Upper lobe of left lung (tissue), 6 donors: ENCODE measurements at regions not wholly inside any gene's neighbourhood (a gene's known extent, or its start where the extent isn't known, plus 50 kb on each side); places are given as distances from the start of the nearest gene placed in this dataset.

Experiments
- ATAC-seq, 2 donors: fragments of 200-7000 bp; cut with Tn5 transposase; one replicate each; pipeline ENCODE4 v1.9.1; 2022; ENCODE audit warnings: mild to moderate bottlenecking in 2 of 2, moderate library complexity in 2 of 2; ENCODE audit not compliant: low FRiP score in 2 of 2
- DNase-seq, 2 donors: peaks; one replicate each; pipeline ENCODE4 v3.0.0-alpha.2; 2019 to 2020
- H3K27ac ChIP-seq, 4 donors: fragments of 200-600 bp; sonication (generic); one replicate each; pipeline ENCODE4 v1.5.1; 2016 to 2019
- H3K27me3 ChIP-seq, 4 donors: fragments of 200-600 bp; sonication (generic); one replicate each; pipeline ENCODE4 v1.5.1; 2017 to 2019
- H3K36me3 ChIP-seq, 4 donors: fragments of 200-600 bp; sonication (generic); one replicate each; pipeline ENCODE4 v1.5.1; 2016 to 2019
- H3K4me1 ChIP-seq, 4 donors: fragments of 200-600 bp; sonication (generic); one replicate each; pipeline ENCODE4 v1.5.1; 2018 to 2019
- H3K4me3 ChIP-seq, 4 donors: fragments of 200-600 bp; sonication (generic); one replicate each; pipeline ENCODE4 v1.5.1; 2017 to 2019; ENCODE audit warnings: mild to moderate bottlenecking in 2 of 4, moderate library complexity in 1 of 4
- H3K9me3 ChIP-seq, 4 donors: fragments of 200-600 bp; sonication (generic); one replicate each; pipeline ENCODE4 v1.5.1; 2018 to 2019
- EP300 ChIP-seq, 4 donors: sonication (generic); formaldehyde crosslinking; IDR thresholded peaks; one replicate each; pipeline ENCODE4 v1.5.1; 2017; ENCODE audit warnings: antibody characterized with exemption in 4 of 4, control low read depth in 2 of 4
- POLR2A ChIP-seq, 4 donors: fragments of 450-650 bp; IDR thresholded peaks; one replicate each; pipeline ENCODE4 v1.5.1; 2016 to 2017; ENCODE audit warnings: antibody characterized with exemption in 4 of 4, mild to moderate bottlenecking in 2 of 4
- POLR2AphosphoS5 ChIP-seq, 2 donors: sonication (generic); formaldehyde crosslinking; IDR thresholded peaks; one replicate each; pipeline ENCODE4 v1.5.1; 2017; ENCODE audit warnings: antibody characterized with exemption in 2 of 2
- whole genome bisulfite sequencing, 2 donors: methylation state at CpG; one replicate each; pipeline ENCODE4 v1.1.5; 2017 to 2018; 5-methylcytosine and 5-hydroxymethylcytosine counted together
- small RNA-seq, 4 donors: library from RNA; depleted of rRNA; stranded (forward); fragments of <200 nt; gene quantifications; one replicate each; pipeline ENCODE3, GENCODE V24; 2016
- TF ChIP-seq, protein P1 (sequence below), 6 experiments: fragments of 450-650 bp in 4 of 6; fragments of 200-600 bp in 2 of 6; sonication (generic) in 2 of 6; IDR thresholded peaks; one replicate each; pipeline ENCODE4 v1.5.1; 2016 to 2019; ENCODE audit warnings: antibody characterized with exemption in 6 of 6
- donor health status: DM: no; HTN: no; CAD: no; lungs with moderate emphysema.
- donor health status: DM: no; HTN: yes; CAD: no; lungs with severe emphysema.

DNA sequence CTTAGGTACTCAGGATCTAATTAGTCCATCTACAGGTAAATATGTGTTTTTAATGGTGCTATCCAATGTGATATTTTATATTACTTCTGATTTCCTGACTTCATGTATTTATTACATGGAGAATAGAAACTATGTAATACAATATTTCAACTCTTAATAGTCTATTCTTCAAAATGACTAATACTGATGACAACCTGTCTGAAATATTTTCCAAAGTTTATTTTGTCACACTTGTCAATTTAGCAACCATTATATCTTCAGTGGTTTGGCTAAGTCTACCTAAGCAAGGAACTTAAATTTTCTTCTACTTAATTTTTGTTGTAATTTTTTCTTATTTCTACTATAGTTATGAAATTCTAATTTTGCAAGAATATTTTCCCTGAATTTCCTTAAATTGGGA lies 55.0 kb upstream of the CNTN5 start:
- no peaks in the 10 kb centered on the region for H3K4me1 ChIP-seq
- no peak for ATAC-seq
- no peak overlapping the region for H3K4me3 ChIP-seq
- H3K27me3 ChIP-seq, result no peaks in the 10 kb centered on the region
- no peak for DNase-seq
- H3K9me3 ChIP-seq, result no peaks in the 10 kb centered on the region
- no peak overlapping the region for H3K27ac ChIP-seq
- TF ChIP-seq EP300 (IDR thresholded peaks at IDR 0.05), result no peak
- no peak for TF ChIP-seq POLR2A (IDR thresholded peaks at IDR 0.05)
- TF ChIP-seq, protein P1, sequence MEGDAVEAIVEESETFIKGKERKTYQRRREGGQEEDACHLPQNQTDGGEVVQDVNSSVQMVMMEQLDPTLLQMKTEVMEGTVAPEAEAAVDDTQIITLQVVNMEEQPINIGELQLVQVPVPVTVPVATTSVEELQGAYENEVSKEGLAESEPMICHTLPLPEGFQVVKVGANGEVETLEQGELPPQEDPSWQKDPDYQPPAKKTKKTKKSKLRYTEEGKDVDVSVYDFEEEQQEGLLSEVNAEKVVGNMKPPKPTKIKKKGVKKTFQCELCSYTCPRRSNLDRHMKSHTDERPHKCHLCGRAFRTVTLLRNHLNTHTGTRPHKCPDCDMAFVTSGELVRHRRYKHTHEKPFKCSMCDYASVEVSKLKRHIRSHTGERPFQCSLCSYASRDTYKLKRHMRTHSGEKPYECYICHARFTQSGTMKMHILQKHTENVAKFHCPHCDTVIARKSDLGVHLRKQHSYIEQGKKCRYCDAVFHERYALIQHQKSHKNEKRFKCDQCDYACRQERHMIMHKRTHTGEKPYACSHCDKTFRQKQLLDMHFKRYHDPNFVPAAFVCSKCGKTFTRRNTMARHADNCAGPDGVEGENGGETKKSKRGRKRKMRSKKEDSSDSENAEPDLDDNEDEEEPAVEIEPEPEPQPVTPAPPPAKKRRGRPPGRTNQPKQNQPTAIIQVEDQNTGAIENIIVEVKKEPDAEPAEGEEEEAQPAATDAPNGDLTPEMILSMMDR (IDR thresholded peaks at IDR 0.05), result no peak
- TF ChIP-seq POLR2AphosphoS5 (IDR thresholded peaks at IDR 0.05), result no peak
- no peaks in the 10 kb centered on the region for H3K36me3 ChIP-seq

DNA sequence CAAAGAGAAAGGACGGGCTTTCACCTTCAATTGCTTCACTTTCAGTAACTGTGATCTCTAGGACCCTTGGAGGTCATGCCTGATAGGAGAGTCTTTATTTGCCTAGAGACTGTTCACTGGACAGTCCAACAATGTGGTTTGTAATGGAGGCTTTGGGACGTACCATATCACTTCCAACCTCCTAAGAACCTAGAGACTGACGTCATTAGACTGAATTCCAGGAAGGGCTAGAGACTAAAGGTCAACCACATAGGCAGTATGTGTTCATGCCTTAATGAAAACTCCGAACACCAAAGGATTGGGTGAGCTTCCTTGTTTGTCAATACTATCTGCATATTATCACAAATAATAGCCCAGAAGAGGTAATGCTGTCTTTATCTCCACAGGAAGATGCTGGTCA lies 53.7 kb upstream of the CNTN5 start:
- no peaks in the 10 kb centered on the region for H3K9me3 ChIP-seq
- no peaks in the 10 kb centered on the region for H3K36me3 ChIP-seq
- no peak overlapping the region for H3K4me3 ChIP-seq
- H3K27ac ChIP-seq, result no peak overlapping the region
- DNase-seq (no peak), ATAC-seq (no peak)
- no peaks in the 10 kb centered on the region for H3K27me3 ChIP-seq
- 71 to 82% methylated on average over 4 of the region's 4 CpGs for whole genome bisulfite sequencing, 2 donors
- TF ChIP-seq, protein P1 (IDR thresholded peaks at IDR 0.05), result no peak
- TF ChIP-seq POLR2A (IDR thresholded peaks at IDR 0.05) (no peak), EP300 (IDR thresholded peaks at IDR 0.05) (no peak), POLR2AphosphoS5 (IDR thresholded peaks at IDR 0.05) (no peak)
- no peaks in the 10 kb centered on the region for H3K4me1 ChIP-seq

Small RNA genes in the stretch of these regions (small RNA-seq; reads per million reads assigned to genes)
- gene AP003730.1 (0 reads per million in 4 donors), gene RNA5SP346 (0 to 0.44 (median 0) reads per million in 4 donors), gene RNA5SP347 (0 reads per million in 4 donors)
